OCI-LY3 (cell line): ENCODE measurements at regions not wholly inside any gene's neighbourhood (a gene's known extent, or its start where the extent isn't known, plus 50 kb on each side); places are given as distances from the start of the nearest gene placed in this dataset.
"Not testable (repeated sequence)": the region's sequence is repeated elsewhere in the genome, so short reads cannot be mapped to it uniquely, and the experiment has no call there.

Experiments used
- H2AFZ ChIP-seq: fragments of 200-600, 300-600 bp; shearing (Covaris generic); 2 replicates; pipeline ENCODE4 v1.6.0; 2014; ENCODE audit warnings: antibody characterized with exemption, low read depth, low read length
- H3K27ac ChIP-seq: fragments of 200-600, 300-600 bp; sonication (generic); 2 replicates; pipeline ENCODE4 v1.5.1; 2014; ENCODE audit warnings: mild to moderate bottlenecking, low read length, moderate library complexity, mixed read lengths
- H3K27me3 ChIP-seq: fragments of 200-600, 300-600 bp; sonication (generic); 2 replicates; pipeline ENCODE4 v1.6.1; 2014; ENCODE audit warnings: low read depth, low read length, mixed read lengths
- H3K36me3 ChIP-seq: fragments of 200-600, 300-600 bp; sonication (generic); replicated peaks from 2 replicates; pipeline ENCODE3; 2014; ENCODE audit warnings: low read depth, low read length, mixed read lengths
- H3K4me1 ChIP-seq: fragments of 300-600, 200-600 bp; sonication (generic); 2 replicates; pipeline ENCODE4 v1.6.1; 2014; ENCODE audit warnings: low read length, mixed read lengths
- H3K4me2 ChIP-seq: fragments of 200-600, 300-600 bp; sonication (generic); 2 replicates; pipeline ENCODE4 v1.6.1; 2014; ENCODE audit warnings: low read length, mixed read lengths
- H3K4me3 ChIP-seq: fragments of 300-600, 200-600 bp; sonication (generic); 2 replicates; pipeline ENCODE4 v1.5.1; 2014; ENCODE audit warnings: antibody characterized with exemption, mild to moderate bottlenecking, low read length, moderate library complexity
- H3K79me2 ChIP-seq: fragments of 300-600, 200-600 bp; shearing (Covaris generic); 2 replicates; pipeline ENCODE4 v1.6.1; 2014; ENCODE audit warnings: mild to moderate bottlenecking, low read length, mixed read lengths
- H3K9ac ChIP-seq: fragments of 300-600, 200-600 bp; shearing (Covaris generic); 2 replicates; pipeline ENCODE4 v1.6.0; 2014; ENCODE audit warnings: mild to moderate bottlenecking, low read length, moderate library complexity
- H3K9me3 ChIP-seq: fragments of 200-600, 300-600 bp; shearing (Covaris generic); 2 replicates; pipeline ENCODE4 v1.6.1; 2014; ENCODE audit warnings: low read length, mixed read lengths; ENCODE audit not compliant: insufficient read depth
- H4K20me1 ChIP-seq: fragments of 200-600, 300-600 bp; sonication (generic); 2 replicates; pipeline ENCODE4 v1.6.1; 2016; ENCODE audit warnings: low read length, mixed read lengths; ENCODE audit not compliant: insufficient read depth
- EZH2phosphoT487 ChIP-seq: fragments of 200-600 bp; shearing (Covaris generic); IDR thresholded peaks from 2 replicates; pipeline ENCODE4 v1.6.1; 2018; ENCODE audit warnings: antibody characterized with exemption, mixed run types, low read depth
- TF ChIP-seq, protein P1 (sequence below): fragments of 200-600, 300-600 bp; sonication (generic); IDR thresholded peaks from 2 replicates; pipeline ENCODE4 v1.5.1; 2014; ENCODE audit warnings: antibody characterized with exemption, low read length, low read depth

DNA sequence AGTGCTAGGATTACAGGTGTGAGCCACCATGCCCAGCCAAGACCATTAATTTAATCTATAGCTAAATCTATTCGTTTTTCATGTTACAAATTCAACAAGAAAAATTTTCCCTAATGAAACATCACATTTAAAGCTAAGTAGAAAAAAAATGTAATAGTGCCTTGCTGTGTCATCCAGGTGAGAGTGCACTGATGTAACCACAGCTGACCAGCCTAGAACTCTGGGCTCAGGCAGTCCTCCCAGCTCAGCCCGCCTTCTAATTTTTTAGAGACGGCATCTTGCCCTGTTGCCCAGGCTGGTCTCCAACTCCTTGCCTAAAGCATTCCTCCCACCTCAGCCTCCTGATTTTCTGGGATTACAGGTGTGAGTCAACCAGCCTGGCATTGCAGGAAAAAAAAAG, 109.0 kb downstream of the PPIAL4G start:
- H4K20me1 ChIP-seq = no peaks in the 10 kb centered on the region
- H3K4me2 ChIP-seq = no peak overlapping the region
- no peak overlapping the region for H3K27ac ChIP-seq
- TF ChIP-seq EZH2phosphoT487 = no peak
- TF ChIP-seq, protein P1, sequence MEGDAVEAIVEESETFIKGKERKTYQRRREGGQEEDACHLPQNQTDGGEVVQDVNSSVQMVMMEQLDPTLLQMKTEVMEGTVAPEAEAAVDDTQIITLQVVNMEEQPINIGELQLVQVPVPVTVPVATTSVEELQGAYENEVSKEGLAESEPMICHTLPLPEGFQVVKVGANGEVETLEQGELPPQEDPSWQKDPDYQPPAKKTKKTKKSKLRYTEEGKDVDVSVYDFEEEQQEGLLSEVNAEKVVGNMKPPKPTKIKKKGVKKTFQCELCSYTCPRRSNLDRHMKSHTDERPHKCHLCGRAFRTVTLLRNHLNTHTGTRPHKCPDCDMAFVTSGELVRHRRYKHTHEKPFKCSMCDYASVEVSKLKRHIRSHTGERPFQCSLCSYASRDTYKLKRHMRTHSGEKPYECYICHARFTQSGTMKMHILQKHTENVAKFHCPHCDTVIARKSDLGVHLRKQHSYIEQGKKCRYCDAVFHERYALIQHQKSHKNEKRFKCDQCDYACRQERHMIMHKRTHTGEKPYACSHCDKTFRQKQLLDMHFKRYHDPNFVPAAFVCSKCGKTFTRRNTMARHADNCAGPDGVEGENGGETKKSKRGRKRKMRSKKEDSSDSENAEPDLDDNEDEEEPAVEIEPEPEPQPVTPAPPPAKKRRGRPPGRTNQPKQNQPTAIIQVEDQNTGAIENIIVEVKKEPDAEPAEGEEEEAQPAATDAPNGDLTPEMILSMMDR = no peak
- peaks cover 25% of the 10 kb centered on the region for H3K4me1 ChIP-seq
- H3K27me3 ChIP-seq = no peaks in the 10 kb centered on the region
- H3K4me3 ChIP-seq = no peak overlapping the region
- H3K36me3 ChIP-seq = no peaks in the 10 kb centered on the region
- H2AFZ ChIP-seq = no peak overlapping the region
- no peak overlapping the region for H3K9ac ChIP-seq
- H3K9me3 ChIP-seq = no peaks in the 10 kb centered on the region
- no peaks in the 10 kb centered on the region for H3K79me2 ChIP-seq

DNA sequence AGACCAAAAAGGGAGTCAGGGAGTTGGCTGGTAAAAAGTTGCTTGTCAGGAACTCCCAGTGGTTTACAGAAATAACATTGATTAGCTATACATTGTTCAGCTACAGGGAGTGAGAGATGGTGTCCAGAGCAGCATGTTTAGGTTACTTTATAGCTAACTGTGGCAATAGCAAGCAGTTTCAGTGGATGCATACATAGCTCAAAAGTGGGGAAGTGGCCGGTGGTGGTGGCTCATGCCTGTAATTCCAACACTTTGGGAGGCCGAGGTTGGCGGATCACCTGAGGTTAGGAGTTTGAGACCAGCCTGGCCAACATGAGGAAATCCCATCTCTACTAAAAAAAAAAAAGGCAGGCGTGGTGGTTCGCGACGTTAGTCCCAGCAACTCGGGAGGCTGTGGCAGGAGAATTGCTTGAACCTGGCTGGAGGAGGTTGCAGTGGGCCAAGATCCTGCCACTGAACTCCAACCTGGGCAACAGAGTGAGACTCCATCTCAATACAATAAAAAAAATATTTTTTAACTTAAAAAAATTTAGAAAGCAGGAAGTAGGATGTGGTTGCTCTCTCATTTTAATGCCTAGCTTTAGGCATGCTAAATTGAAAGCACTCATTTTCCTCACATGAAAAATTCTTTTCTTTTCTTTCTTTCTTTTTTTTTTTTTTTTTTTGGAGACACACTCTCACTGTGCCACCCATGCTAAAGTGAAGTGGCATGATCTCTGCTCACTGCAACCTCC, 109.7 kb downstream of the PPIAL4G start:
- Histone ChIP-seq H3K4me1 (peaks cover 25% of the 10 kb centered on the region), H2AFZ (no peak overlapping the region), H3K79me2 (no peaks in the 10 kb centered on the region), H3K36me3 (no peaks in the 10 kb centered on the region), H3K27ac (no peak overlapping the region), H3K4me2 (no peak overlapping the region), H4K20me1 (no peaks in the 10 kb centered on the region), H3K9me3 (no peaks in the 10 kb centered on the region), H3K9ac (no peak overlapping the region), H3K4me3 (no peak overlapping the region), H3K27me3 (no peaks in the 10 kb centered on the region)
- TF ChIP-seq, protein P1 = no peak
- no peak for TF ChIP-seq EZH2phosphoT487

DNA sequence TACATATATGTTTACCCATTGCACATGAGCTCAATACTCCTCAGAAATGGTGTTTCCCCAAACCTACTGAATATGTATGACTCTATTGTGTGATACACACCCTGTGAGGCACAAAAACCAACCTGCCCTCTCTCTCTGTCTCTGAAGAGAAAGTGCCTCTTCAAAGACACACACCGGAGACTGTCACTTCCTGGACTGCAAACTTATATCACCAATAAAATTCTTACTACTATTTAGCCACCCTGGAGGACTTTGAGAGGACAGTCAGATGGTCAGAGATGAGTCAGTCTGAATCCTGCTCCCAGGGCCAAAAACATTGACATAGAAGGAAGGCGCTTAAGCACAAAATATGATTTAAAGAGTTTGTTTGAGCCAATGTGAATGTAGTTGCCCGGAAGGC, 110.4 kb downstream of the PPIAL4G start:
- Histone ChIP-seq H2AFZ (peak overlapping the region; percentile 14; the same call in 1 of the 2 replicates), H3K27me3 (no peaks in the 10 kb centered on the region), H3K4me3 (no peak overlapping the region), H3K9ac (no peak overlapping the region), H3K4me2 (no peak overlapping the region), H3K79me2 (no peaks in the 10 kb centered on the region), H3K27ac (no peak overlapping the region), H3K36me3 (no peaks in the 10 kb centered on the region), H3K9me3 (no peaks in the 10 kb centered on the region), H4K20me1 (no peaks in the 10 kb centered on the region), H3K4me1 (peaks cover 25% of the 10 kb centered on the region)
- TF ChIP-seq, protein P1 = no peak
- TF ChIP-seq EZH2phosphoT487 = no peak

DNA sequence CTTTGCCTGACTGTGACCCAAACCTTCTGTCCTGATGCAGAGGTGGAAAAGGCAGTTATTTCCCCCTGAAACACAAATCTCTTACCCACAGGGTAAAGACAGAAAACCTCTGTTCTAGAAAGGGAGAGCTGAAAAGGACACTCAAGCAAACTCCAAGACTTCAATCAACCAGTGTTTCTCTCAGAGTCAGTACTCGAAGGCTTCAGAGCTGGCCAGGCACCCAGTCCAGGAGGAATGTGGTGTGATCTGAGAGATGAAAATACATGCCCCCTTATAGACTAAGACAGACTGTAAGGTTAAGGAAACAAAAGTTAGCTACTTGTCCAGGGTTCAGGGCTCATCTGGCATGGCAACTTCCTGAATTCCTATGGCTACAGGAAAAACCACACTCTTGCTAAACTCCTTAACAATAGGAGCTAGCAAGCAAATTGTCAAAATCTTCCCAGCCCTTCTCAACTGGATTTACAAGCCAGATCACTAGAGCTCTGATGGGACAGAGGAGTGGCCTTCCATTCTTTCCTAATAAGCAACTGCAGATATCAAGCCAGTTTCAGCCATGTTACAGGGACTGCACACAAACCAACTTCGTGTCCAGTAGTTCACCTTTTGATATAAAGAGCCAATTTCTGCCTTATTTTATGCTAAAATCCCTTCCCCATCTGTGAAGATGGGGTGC, 110.9 kb downstream of the PPIAL4G start:
- H4K20me1 ChIP-seq, H3K79me2 ChIP-seq, H3K27me3 ChIP-seq, H3K9ac ChIP-seq, H3K27ac ChIP-seq, H3K36me3 ChIP-seq, H3K9me3 ChIP-seq, H3K4me3 ChIP-seq: not testable (repeated sequence)
- Histone ChIP-seq H3K4me1 (peaks cover 25% of the 10 kb centered on the region), H2AFZ (0 out of 2 replicates have a peak overlapping the region, but pooled peaks have one; percentile 14), H3K4me2 (peak overlapping the region; percentile 36)
